Testis (tissue), 2 donors: ENCODE measurements at regions not wholly inside any gene's neighbourhood (a gene's known extent, or its start where the extent isn't known, plus 50 kb on each side); places are given as distances from the start of the nearest gene placed in this dataset.
A peak's percentile ranks its signal among the peaks of the same experiment; 100 is the strongest.

Experiments
- DNase-seq: peaks from one replicate; pipeline ENCODE4 v3.0.0-alpha.2; 2019
- H3K27ac ChIP-seq, 2 donors: fragments of 200-600 bp; sonication (generic); one replicate each; pipeline ENCODE4 v1.5.1; 2019
- H3K27me3 ChIP-seq: fragments of 200-600 bp; sonication (generic); one replicate; pipeline ENCODE4 v1.5.1; 2019
- H3K36me3 ChIP-seq: fragments of 200-600 bp; sonication (generic); one replicate; pipeline ENCODE4 v1.5.1; 2017; ENCODE audit warnings: low read depth; ENCODE audit errors: missing control alignments
- H3K4me1 ChIP-seq: fragments of 200-600 bp; sonication (generic); one replicate; pipeline ENCODE4 v1.5.1; 2019
- H3K4me3 ChIP-seq, 2 donors: fragments of 200-600 bp; sonication (generic); one replicate each; pipeline ENCODE4 v1.5.1; 2017 to 2019
- H3K9me3 ChIP-seq: fragments of 200-600 bp; sonication (generic); one replicate; pipeline ENCODE4 v1.5.1; 2017
- POLR2A ChIP-seq: fragments of 450-650 bp; IDR thresholded peaks from one replicate; pipeline ENCODE4 v1.6.1; 2017; ENCODE audit warnings: antibody characterized with exemption, mild to moderate bottlenecking, moderate library complexity
- WGBS, 2 donors: methylation state at CpG; one replicate each; pipeline ENCODE4 v1.1.5; 2018; 5-methylcytosine and 5-hydroxymethylcytosine counted together
- intact Hi-C: fragments of 100-400 bp; cut with DNase I; formaldehyde crosslinking; loops from one replicate; pipeline ENCODE4 v1.15.1; 2023; ENCODE audit warnings: low total_unique reads
- TF ChIP-seq, protein P1 (sequence below), 3 experiments: fragments of 450-650 bp in 2 of 3; fragments of 200-600 bp in 1 of 3; sonication (generic) in 1 of 3; IDR thresholded peaks; one replicate each; pipeline ENCODE4 v1.5.1; 2016 to 2019; ENCODE audit warnings: antibody characterized with exemption in 3 of 3, mild to moderate bottlenecking in 2 of 3, moderate library complexity in 1 of 3

DNA sequence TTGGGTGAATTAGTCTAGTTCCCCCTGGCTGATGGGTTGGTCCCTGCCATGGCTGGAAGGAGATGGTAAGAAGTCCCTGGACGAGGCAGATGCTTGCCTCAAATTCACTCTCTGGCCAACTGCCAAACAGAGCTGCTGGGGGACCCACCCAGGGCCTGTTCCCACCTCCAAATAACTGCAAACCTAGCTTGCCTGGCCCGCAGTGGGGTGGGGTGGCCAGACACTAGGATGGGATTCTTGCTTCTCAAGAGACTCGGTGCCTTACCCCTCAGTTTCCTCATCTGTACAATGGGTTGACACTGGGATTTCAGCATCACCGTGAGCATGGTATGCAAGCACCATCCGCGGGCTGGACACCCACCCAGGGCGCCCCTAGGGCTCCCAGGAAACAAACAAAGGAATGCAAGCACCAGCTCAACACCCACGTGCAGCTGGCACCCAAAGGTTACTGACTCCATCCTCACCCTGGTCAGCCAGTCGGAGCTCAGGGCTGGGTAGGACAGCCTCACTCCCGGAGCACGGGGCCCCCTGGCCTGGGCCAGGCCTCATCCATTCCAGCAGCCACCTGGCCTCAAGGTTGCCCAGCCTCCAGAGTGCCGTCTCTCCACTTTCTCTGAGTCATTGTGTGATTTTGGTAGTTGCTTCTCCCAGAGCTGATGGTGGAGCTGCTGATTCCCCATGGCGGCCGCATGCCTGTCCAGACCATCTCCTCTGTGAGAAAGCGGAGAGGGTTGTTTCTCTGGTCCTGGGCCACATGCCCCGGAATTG is 205.2 kb upstream of the RTL1 start:
- no peak for TF ChIP-seq POLR2A
- TF ChIP-seq, protein P1, sequence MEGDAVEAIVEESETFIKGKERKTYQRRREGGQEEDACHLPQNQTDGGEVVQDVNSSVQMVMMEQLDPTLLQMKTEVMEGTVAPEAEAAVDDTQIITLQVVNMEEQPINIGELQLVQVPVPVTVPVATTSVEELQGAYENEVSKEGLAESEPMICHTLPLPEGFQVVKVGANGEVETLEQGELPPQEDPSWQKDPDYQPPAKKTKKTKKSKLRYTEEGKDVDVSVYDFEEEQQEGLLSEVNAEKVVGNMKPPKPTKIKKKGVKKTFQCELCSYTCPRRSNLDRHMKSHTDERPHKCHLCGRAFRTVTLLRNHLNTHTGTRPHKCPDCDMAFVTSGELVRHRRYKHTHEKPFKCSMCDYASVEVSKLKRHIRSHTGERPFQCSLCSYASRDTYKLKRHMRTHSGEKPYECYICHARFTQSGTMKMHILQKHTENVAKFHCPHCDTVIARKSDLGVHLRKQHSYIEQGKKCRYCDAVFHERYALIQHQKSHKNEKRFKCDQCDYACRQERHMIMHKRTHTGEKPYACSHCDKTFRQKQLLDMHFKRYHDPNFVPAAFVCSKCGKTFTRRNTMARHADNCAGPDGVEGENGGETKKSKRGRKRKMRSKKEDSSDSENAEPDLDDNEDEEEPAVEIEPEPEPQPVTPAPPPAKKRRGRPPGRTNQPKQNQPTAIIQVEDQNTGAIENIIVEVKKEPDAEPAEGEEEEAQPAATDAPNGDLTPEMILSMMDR (IDR thresholded peaks at IDR 0.05) = no peak
- no peak overlapping the region for H3K27ac ChIP-seq
- H3K36me3 ChIP-seq = no peaks in the 10 kb centered on the region
- DNase-seq = peak; percentile 6
- intact Hi-C loops = no loop called here
- H3K4me1 ChIP-seq = peaks cover 4% of the 10 kb centered on the region
- 91 to 96% methylated on average over 13 to 16 of the region's 16 CpGs for WGBS, 2 donors
- H3K4me3 ChIP-seq = no peak overlapping the region
- H3K27me3 ChIP-seq = no peaks in the 10 kb centered on the region
- no peaks in the 10 kb centered on the region for H3K9me3 ChIP-seq

DNA sequence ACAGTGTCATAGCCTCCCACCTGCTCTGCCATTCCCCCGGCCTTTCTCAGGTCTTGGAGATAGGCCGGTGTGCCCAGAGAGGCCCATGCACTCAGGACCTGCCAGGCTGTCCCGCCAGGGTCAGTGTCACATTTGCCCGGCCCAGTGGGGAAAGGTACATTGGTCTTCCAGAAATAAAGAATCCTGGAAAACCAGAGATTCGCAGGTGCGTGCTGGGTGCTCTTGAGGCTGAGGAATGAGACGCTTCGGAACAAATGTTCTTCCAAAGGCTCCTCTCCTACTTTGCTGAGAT is 205.8 kb upstream of the RTL1 start:
- peaks cover 4% of the 10 kb centered on the region for H3K4me1 ChIP-seq
- WGBS, 2 donors = 96% methylated on average over 8 of the region's 8 CpGs
- peak; percentile 5 for DNase-seq
- TF ChIP-seq, protein P1 (IDR thresholded peaks at IDR 0.05) = no peak
- no peak for TF ChIP-seq POLR2A
- H3K27ac ChIP-seq = no peak overlapping the region
- no peaks in the 10 kb centered on the region for H3K9me3 ChIP-seq
- H3K36me3 ChIP-seq = no peaks in the 10 kb centered on the region
- no peak overlapping the region for H3K4me3 ChIP-seq
- intact Hi-C loops = no loop called here
- no peaks in the 10 kb centered on the region for H3K27me3 ChIP-seq

GRCh38 chr14:101109981-101110728 is 206.6 kb upstream of the RTL1 start:
- Histone ChIP-seq H3K4me3 (no peak overlapping the region), H3K36me3 (no peaks in the 10 kb centered on the region), H3K4me1 (peaks cover 4% of the 10 kb centered on the region), H3K27me3 (no peaks in the 10 kb centered on the region), H3K27ac (no peak overlapping the region), H3K9me3 (no peaks in the 10 kb centered on the region)
- TF ChIP-seq, protein P1 (IDR thresholded peaks at IDR 0.05) = no peak
- no peak for TF ChIP-seq POLR2A
- intact Hi-C loops = no loop called here
- 85 to 90% methylated on average over 13 to 15 of the region's 15 CpGs for WGBS, 2 donors
- DNase-seq = peak; percentile 5

DNA sequence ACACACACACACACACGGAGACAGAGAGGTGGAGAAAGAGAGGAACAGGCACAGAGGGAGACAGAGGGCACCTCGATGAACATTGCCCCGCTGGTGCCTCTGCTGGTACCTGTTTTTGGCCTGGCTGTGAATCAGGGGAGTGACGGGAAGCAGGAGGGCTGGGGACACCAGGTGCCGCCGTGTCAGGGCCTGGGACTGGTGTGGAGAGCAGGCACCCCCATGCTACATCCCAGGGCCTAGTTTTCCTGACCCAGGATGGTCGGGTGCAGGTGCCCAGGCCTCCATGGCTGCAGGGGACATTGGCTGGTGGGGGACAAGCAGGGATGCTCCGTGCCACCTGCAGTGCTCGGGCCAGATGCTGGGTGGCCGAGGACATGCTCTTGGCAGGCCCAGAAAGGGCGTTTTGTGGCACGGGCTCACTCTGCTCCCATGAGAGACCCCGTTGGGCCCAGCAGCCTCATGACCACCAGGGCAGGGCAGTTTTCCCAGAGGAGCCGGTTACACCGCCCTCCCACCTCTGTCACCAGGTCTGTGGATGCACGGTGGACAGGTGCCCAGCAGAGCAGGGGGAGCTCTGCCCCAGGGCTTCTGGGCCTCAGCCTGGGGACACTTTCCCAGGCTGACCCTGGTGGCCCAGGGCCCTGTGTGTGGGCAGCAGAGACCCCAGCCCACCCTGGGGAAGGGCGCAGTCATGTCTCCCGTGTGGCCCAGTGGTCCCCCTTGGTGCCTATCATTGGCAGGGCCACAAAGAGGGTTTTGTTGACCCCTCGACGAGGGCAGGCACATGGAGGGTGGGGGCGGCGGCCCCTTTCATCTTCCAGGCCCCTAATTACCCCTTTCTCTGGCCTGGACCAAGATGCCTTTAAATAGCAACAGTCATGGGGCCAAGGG is 207.5 kb upstream of the RTL1 start:
- H3K4me3 ChIP-seq = no peak overlapping the region
- no peak overlapping the region for H3K27ac ChIP-seq
- no peaks in the 10 kb centered on the region for H3K27me3 ChIP-seq
- H3K9me3 ChIP-seq = no peaks in the 10 kb centered on the region
- no peaks in the 10 kb centered on the region for H3K36me3 ChIP-seq
- DNase-seq = peak; percentile 9
- H3K4me1 ChIP-seq = peaks cover 4% of the 10 kb centered on the region
- 83 to 88% methylated on average over 14 to 22 of the region's 22 CpGs for WGBS, 2 donors
- intact Hi-C loops = no loop called here
- TF ChIP-seq, protein P1 (IDR thresholded peaks at IDR 0.05) = no peak
- no peak for TF ChIP-seq POLR2A
